HG03066 (cell line): ENCODE measurements at regions not wholly inside any gene's neighbourhood (a gene's known extent, or its start where the extent isn't known, plus 50 kb on each side); places are given as distances from the start of the nearest gene placed in this dataset.

Source experiments
- ATAC-seq: cut with Tn5 transposase; IDR thresholded peaks from one replicate; pipeline ENCODE4 v1.9.1; 2021; ENCODE audit warnings: low read depth; ENCODE audit not compliant: unreplicated experiment

- ATAC-seq = no peak
Observed at GRCh38 chr1:4110888-4111287, 210.8 kb upstream of the C1orf174 start.

DNA sequence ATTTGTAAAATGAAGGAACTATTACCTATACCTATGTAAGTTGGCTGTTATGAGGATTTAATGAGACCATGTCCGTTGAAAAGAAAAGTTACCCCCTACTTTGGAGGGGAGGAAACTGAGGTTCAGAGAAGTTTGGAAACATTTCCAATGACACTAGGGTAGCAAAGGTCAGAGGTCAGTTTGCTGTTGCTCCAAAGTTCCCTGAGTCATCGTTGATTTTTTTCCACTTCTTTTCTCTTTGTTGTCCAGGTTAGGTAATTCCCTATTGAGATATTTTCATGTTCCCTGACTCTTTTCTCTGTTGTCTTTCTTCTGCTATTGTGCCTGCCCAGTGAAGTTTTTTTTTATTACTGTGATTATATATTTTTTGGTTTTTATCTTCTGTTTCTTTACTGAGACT is 213.8 kb upstream of the C1orf174 start:
- no peak for ATAC-seq

DNA sequence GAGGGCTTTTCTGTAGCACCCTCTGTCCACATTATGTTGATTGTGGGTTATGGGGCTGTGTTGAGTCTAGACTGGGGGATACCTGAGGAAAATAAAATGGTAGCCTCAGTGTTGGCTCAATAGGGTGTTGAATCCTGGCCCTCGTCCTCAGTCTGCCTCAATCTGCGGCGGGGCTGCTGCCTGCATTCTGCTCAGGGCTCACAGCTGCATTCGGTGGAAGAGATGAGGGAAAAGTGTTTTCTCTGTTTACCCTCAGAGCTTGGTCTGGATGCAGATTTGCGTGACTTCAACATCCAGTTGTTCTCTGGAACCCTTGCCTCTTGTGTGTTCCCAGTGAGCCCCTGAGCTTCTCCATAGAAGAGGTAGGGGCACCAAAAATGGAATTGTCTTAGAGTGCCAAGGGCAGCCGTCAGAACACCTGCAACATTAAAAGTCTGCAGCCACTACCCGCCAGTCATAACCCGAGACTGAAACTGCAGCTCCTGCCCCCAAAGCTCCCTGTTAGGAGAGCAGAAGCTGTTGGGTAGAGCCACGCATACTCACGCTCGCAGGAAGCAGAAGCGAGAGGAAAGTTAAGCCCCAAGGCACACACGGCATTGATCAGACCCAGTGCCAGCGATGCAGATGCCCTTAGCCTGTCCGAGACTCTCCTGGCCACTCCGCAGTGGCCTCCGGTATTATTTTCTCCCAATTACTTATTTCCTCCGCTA is 215.3 kb upstream of the C1orf174 start:
- no peak for ATAC-seq

GRCh38 chr1:4117196-4117595 is 217.1 kb upstream of the C1orf174 start:
- ATAC-seq = no peak

GRCh38 chr1:4118746-4119515 is 218.9 kb upstream of the C1orf174 start:
- no peak for ATAC-seq

DNA sequence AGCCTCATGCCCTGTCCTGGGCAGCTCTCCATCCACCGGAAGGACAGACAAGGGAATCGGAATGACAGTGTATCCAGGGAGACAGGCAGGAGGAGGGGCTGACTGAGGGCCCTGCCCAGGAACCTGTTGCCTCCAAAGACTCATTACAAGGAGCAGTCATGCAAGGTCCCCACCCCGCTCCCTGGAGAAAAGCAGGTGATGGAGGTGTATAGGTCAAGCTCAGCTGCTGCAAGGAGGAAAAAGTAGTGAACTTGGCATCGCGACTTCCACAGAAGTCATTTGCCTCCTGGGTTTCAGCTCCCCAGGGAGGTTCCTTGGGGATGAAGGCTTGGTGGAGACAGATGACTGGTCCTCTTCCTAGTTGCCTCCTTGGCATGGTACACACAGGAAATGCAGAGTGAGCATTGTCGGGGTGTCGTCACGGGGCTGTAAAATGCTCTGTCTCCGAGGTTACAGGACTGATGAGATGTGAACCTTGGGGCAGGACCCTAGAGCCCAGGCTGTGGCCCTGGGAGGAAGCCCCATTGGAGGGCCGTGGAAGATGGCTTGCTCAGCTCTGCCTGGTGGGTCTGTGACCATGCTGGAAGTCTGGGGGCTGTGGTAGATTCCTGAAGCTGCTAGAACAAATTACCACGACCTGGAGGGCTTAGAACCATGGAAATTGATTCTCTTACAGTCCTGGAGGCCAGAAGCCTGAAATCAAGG is 219.6 kb upstream of the C1orf174 start:
- ATAC-seq = no peak

DNA sequence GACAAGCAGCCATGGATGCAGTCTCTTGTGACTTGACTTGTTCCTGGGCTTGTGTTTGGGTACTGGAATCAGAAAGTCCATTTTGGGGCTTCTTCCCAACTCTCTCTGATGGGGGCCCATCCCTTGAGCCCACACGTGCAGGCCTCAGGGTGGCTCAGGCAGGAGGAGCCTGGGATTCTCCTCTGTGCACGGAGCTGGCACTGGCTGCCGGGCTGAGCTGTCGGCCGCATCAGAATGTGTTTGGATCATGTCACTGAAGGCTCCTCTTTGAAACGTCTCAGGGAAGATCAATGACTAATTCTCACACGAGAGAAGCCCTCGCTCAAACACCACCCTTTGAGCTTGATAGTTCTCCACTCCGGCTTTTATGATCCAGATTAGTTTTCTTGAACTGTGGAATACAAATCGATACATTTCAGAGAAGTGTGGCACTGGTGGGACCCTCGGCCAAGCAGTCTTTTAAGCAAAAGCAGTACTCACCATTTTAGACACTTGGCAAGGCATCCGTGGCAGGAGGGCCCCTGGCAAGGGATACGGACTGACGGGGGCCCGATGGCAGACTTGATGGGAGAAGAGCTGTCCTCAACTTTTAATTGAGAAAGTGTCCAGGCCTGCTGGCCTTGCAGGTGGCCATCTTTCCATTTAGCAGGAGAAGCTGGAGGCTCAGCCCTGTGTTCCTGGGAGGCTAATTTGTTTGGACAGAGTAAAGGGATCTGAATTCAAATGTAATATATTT is 220.7 kb upstream of the C1orf174 start:
- ATAC-seq = no peak

DNA sequence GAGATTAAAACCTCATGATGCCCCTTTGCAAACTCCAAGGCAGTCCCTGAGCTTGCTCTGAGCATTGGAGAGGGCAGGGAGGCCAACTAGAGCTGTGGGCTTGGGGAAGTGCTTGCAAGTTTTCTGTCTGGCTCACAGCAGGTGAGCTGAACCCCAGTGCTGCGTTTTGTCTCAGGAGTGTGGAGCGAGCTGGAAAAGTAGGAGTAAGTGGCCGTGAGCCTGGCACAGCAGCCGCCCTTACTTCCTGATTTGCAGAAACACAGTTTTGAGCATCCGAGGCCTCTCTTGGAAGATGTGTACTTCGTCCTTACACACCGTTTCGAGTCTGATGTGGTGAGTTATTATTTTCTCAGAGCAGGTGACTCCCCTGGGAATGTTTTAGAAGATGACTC is 221.2 kb upstream of the C1orf174 start:
- no peak for ATAC-seq

GRCh38 chr1:4121834-4122512 is 221.9 kb upstream of the C1orf174 start:
- no peak for ATAC-seq

DNA sequence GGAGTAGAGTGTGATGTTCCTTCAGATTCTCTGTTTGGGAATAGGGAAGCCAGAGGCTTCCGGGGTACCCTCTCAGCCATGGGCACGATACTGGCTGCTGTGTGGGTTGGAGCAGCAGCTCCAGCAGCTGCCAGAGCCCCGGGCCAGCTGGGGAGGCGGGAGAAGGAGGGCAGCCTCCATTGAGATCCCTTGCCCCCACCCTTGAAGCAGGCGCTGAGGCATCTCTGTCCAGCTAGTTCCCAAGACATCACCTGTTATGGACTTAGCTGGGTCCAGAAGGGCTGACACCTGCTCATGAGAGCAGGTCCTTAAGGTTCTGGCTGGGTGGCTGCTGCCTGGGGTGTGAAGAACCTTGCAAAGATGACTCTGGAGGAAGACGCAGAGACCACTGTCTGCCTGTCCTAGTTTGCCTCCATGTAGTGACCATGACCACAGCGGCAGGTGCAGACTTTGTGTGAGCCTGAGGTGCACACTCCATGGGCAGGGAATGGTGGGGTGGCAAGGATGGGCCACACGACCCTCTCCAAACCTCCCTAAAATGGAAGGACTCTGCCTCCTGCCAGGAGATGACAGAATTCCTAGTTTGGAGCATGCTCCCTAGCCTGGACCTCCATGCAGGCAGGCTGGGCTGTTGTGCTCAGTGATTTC is 222.6 kb upstream of the C1orf174 start:
- ATAC-seq = no peak

DNA sequence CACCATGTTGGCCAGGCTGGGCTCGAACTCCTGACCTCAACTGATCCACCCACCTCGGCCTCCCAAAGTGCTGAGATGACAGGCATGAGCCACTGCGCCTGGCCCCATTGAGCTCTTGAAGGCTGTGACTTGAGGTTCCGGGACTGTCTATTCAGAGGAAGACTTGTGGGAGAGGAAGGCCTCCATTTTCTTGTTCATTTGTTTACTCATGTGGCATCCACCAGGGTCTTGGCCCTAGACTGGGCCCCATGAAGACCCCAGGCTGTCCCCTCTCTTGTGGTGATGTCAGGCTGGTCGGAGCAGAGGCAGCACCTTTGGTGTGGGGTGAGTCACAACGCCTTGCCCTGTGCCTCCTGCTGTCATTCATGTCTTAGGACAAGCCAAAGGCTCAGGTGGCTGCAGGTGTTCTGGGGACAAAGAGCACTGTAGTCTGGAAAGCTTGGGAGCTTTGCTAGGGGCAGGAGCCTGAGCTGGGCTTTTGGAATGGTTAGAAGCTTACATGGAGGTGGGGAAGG is 224.6 kb upstream of the C1orf174 start:
- ATAC-seq = no peak

- no peak for ATAC-seq
Observed at GRCh38 chr1:4126251-4126650, 226.2 kb upstream of the C1orf174 start.

DNA sequence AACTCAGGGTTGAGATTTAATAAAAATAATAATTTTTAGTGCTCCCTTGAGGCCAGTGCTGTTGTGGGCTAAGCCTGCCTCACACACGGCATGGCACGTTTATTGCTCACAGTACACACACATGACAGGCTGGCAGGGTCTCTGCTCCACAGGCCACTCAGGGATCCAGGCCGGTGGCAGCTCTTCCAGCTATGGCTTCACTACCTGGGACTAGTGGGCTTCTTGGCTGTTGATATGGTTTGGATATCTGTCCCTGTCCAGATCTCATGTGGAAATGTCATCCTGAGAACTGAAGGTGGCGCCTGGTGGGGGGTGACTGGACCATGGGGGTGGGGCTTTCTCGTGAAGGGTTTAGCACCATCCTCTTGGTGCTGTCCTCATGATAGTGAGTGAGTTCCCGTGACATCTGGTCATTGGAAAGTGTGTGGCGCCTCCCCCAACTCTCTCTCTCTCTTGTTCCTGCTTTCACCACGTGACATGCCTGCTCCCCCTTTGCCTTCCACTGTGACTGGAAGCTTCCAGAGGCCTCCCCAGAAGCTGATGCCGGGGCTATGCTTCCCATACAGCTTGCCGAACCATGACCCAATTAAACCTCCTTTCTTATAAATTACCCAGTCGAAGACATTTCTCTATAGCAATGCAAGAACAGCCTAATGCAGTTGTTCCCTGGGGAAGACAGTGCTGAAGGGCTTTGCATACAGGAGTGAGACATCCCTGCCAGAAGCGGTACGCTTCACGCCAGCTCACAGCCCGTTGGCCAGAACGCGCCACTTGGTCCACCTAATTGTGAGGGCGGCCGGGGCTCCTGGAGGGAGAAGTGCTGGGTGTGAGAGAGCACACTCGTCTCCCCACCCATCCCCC is 226.9 kb upstream of the C1orf174 start:
- no peak for ATAC-seq

DNA sequence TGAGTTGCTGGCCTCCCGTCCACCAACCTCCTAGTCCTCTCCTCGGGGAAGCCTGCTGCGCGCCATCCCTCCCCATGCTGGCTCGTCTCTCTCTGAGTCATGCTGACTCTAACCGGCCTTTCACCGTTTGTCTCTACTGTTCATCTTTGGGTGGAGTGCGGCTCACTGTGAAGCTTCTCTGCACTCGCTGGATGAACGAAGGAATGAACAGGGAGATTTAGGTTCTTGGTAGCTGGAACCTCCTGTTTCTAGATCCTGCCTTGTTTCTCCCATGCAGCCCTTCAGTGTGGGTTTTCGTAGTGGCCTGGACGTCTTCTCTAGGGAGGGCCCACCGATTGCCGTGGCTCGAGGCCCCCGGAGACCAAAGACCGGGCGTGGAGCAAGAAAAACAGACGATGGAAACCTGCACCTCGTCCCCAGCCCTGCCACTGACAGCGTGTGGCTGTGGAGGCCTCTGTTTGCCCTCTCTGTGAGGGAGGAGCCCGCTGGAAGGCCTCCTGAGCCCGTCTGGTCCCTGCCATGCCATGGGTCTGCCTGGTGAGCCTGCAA is 227.6 kb upstream of the C1orf174 start:
- no peak for ATAC-seq

GRCh38 chr1:4128616-4129015 is 228.5 kb upstream of the C1orf174 start:
- no peak for ATAC-seq

- no peak for ATAC-seq
Observed at GRCh38 chr1:4129693-4130092, 229.6 kb upstream of the C1orf174 start.

DNA sequence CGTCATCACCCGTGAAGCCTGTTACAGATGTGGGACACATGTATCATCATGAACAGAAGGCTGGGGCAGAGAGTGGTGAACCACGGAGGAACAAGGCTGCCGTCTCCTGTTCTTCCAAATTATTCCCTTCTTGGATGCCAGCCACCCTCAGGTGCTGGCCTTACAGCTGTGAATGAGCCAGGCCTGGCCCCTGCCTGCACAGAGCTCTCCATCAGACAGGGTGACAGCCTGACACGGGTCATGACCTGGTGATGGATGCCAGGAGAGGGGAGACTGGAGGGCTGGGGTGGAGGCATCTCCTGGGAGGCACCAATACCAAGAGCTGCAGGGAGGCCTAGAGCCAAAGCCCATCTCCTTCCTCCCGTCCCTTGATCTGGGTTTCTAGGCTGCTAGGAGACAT is 230.0 kb upstream of the C1orf174 start:
- no peak for ATAC-seq

DNA sequence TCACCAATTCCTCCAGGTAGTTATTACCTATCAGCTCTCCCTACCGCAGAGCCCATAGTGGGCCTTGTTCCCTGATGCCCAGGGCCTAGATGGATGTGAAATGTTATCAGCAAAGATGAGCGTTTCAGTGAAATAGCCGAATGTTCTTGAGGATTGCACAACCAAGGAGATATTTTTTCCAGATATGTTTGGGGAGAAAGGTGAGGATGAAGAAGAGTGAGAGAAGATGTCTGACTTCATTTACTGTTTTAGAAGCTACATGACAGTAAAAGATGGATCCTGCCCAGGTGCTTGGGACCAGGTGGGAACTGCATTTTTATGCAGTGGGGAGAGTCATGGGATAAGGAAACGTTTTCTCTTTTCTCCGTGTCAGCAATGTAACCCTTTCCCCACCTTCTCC is 231.7 kb upstream of the C1orf174 start:
- ATAC-seq = no peak
